HG02938 (cell line): ENCODE measurements at regions not wholly inside any gene's neighbourhood (a gene's known extent, or its start where the extent isn't known, plus 50 kb on each side); places are given as distances from the start of the nearest gene placed in this dataset.
"Not testable (repeated sequence)": the region's sequence is repeated elsewhere in the genome, so short reads cannot be mapped to it uniquely, and the experiment has no call there.

ENCODE experiments used
- ATAC-seq: cut with Tn5 transposase; IDR thresholded peaks from one replicate; pipeline ENCODE4 v1.9.1; 2021; ENCODE audit warnings: mild to moderate bottlenecking, moderate library complexity; ENCODE audit not compliant: unreplicated experiment

DNA sequence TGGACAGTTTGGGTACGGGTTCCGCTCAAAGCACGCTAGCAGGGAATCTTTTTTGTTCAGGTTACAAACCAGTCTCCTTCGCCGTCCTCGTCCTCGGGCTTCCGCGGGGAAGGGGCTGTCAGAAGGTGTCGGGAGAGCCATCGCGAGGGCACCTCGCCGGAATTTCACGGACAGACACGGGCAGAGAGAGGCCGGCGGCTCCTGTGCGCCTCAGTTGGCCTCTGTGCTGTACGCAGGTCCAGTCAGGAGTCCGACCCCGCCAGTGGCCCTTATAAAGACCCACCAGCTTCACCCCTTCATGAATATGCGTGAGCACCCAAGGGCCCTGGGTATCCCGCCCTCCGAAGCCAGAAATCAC lies 362.1 kb upstream of the DEFB115 start:
- ATAC-seq = not testable (repeated sequence)

DNA sequence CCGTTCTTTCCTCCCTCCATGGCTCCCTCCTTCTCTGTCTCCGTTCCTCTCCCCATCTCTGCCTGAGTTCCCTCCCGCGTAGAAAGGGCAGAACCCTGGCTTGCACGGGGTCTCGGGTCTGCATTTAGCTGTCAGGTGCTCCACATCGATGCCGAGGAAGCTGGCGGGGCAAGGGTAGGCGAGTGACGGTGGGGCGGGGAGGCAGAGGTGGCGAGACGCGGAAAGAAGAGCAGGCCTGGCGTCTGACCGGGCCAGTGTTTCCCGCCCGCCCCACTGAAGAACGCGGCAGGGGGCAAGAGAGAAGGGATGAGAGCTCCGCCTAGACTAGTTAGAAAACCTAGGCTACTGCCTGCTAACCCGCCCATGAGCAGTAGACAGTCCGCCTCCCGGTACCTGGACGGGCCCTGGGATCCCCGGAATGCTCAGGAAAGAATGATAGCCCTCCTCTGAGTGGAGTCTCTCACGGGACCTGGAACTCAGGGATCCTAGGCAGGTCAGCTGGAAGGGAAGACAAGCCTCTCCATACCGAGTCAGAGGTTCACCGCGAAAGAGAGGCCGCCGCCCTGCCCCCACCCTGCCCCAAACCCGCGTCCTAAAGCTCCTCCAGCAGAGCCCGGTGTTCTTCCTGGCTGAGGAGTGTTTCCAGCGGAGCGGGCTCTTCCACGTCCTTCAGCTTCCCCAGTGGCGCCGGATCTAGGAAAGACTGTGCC lies 357.9 kb upstream of the DEFB115 start:
- ATAC-seq = not testable (repeated sequence)

DNA sequence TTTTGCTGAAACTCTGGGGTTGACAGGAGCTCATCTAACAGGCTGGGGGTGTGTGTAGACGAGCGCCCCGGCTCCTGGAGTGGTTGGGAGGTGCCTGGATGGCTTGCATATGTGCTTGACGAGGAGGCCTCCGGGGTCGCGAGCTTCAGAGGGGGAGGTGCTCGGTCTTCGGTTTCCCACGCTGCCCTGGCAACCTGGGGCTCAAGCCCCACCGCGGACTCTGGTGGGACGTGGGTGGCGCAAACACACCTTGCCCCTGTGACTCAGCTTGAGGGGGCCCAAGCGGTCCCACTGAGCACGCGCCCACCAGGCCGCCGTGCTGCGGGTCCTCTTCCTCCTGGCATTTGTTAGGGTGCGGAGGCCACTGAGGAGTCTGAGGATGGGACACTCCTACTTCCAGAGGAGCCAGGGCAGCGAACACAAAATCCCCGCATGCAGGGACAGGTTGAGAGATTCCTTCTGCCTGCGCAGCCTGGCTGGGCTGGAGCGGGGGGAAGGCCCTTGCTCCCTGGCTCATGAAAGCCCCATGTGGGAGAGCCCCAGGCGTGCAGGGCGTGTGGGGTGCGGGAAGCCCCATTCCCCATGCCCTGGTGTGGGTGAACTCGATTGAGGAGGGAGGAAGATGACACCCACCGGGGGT lies 357.3 kb upstream of the DEFB115 start:
- not testable (repeated sequence) for ATAC-seq

DNA sequence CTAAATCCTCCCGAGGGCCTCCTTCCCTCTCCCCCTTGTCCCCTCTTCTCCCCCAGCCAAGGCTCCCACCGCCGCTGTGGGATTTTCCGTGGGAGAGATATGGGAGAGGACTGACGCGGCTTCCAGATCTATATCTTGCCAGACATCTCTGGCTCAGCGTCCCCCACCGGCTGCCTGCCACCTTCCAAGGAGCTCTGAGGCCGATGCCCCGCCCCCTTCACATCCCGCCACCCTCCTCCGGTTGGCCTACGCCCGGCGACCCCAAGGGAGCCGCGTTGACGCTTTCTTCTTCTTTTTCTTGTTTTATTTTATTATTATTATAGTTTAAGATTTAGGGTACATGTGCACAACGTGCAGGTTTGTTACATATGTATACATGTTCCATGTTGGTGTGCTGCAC lies 352.2 kb upstream of the DEFB115 start:
- not testable (repeated sequence) for ATAC-seq

DNA sequence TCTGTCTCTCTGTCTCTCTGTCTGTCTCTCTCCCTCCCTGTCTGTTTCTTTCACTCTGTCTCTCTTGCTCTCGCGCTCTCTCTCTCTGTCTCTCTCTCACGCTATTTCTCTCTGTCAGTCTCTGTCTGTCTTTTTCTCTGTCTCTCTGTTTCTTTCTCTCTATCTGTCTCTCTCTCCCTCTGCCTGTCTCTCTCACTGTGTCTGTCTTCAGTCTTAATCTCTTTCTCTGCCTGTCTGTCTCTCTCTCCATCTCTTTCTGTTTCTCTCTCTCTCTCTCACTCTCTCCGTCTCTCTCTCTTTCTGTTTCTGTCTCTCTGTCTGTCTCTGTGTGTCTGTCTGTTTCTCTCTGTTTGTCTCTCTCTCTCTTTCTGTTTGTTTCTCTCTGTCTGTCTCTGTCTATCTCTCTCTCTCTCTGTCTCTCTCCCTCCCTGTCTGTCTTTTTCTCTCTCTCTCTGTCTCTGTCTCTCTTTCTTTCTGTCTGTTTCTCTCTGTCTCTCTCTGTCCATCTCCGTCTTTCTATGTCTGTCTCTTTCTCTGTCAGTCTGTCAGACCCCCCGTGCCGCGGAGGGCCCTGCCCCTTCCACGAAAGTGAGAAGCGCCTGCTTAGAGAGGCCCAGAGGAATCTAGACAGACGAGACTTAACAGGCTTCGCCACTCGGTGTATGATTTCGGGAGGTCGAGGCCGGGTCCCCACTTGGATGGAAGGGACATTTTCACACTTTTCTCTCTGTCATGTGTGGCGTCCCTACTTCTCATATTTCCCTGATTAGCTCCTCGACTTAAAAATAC lies 346.3 kb upstream of the DEFB115 start:
- ATAC-seq = no peak

DNA sequence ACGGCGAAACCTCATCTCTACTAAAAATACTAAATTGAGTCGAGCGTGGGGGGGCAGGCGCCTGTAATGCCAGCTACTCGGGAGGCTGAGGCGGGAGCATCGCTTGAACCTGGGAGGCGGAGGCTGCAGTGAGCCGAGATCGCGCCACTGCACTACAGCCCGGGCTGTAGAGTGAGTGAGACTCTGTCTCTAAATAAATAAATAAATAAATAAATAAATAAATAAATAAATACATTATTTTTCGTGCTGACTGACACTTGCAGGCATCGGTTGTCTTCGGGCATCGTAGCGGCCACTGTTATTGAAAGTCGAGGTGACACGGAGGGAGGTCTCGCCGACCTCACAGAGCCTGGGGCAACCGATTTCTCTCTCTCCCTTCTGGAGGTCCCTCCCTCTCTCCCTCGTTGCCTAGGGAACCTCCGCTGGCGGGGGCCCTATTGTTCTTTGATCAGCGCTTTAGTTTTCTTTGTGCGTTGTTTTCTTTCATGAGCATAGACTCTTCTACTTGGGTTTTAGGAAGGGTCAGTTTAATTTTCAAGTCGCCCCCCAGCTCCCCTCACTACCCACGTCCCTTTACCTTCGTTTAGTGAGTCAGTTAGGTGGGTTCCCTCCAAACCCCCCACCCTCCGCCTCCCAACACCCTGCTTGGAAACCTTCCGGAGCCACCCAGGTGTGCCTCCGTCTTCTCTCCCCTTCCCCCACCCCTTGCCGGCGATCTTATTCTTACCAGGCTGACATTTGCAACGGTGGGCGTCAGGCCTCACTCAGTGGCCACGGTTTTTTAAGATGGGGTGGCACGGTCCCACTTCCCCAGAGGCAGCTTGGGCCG lies 345.4 kb upstream of the DEFB115 start:
- ATAC-seq = not testable (repeated sequence)

DNA sequence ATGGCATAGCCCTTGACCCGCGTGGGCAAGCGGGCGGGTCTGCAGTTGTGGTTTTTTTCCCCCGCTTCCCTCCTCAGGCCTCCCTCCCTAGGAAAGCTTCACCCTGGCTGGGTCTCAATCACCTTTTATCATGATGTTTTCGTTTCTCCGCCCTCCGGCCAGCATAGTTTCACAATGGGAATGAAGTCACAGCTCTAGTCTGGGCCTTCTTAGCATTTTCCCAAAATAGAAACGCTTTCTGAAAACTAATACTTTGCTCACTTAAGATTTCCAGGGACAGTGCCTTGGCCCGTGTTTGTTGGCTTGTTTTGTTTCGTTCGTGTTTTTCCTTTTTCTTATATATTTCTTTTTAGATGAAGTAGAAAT lies 344.8 kb upstream of the DEFB115 start:
- ATAC-seq = not testable (repeated sequence)

DNA sequence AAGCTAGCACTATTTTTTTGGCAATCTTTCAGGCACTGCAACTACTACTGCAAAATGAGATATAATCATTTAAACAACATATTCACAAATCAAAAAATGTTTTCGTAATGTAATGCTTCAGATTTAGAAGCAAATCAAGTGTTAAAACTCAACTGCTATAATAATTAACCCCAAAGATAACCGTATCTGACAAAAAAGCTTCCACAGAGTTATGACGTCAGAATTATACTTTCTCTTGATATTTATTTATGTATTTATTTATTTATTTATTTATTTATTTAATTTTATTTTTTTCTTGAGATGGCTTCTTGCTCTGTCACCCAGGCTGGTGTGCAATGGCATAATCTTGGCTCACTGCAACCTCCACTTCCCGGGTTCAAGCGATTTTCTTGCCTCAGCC lies 341.1 kb upstream of the DEFB115 start:
- ATAC-seq = not testable (repeated sequence)

DNA sequence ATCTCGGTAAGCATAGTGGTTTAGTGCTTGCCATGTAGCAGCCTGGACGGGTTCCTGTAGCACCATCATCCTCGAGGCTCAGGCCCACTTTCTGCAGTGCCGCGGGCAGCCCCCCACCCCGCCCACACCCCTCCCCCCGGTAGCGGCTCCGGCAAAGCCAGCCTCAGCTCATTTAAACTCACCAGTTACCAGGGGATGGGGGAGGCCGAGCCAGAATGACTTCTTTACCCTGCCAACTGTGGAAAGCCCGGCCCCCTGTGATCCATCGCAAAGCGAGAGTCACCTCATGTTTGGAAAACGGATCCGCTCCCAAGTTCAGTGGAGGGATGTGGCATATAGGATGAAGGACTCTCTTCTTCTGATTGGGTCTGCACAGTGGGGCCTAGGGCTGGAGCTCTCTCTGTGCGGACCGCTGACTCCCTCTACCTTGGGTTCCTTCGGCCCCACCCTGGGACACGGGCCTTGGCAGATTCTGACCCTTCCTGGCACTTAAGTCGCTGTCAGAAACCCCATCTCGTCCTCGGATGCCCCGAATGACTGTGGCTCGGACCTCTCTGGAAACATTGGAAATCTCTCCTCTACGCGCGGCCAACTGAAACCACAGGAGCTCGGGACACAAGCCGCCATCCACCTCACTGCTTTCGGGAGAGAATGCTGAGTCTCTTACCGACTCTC lies 337.8 kb upstream of the DEFB115 start:
- ATAC-seq = no peak

DNA sequence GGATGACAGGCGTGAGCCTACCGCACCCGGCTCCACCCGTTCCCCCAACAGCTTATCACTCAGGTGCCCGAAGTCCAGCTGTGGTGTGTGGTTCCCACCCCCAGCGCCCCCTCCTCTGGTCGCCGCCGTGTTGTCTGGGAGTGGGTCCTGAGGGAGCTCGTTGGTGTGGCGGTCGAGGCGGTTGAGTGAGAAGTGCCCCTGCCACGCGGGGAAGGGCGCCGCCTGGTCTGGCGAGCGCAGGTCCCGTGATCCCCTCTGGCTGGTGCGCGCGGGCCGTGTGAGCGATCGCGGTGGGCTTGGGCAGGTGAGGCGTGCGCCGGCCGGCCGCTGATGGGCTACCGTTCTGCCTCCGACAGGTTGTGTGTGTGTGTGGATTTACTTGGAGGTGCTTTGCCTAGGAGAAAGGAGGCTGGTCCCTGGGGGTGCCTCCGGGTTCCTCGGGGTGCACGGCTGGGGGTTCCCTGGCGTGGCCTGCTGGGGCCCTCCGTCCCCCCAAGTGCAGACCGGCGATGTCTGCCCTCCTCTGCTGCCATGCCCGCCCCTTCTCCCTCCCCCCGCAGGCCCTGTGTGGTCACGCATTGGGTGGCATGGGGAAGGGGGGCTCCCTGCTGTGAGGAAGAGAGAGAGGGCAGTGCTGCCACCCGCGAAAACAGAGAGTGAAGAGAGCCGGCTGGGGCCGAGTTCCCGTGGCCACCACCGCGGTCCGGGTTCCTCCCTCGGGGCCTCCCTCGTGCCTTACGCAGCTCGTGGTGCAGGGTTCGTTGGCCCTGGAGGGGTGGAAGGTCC lies 336.0 kb upstream of the DEFB115 start:
- ATAC-seq = no peak

DNA sequence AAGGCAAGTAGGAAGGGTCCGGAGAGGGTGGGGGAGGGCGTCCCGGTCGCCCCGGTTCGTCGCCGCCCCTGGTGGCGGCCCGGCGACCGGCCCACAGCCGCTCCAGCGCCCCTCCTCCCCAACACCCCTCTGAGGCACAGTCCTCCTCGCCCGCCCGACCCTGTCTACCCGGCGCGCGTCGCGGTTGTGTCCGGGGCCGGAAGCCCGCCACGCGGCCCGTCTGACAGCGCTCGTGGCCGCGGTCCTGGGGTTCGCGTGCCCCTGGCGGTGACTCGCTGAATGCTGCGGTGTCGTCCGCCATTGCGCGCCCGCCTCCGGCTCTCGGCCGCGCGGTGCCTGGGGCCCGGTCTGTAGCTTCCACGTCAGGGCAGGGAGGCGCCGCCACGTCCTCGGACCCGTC lies 335.3 kb upstream of the DEFB115 start:
- no peak for ATAC-seq

DNA sequence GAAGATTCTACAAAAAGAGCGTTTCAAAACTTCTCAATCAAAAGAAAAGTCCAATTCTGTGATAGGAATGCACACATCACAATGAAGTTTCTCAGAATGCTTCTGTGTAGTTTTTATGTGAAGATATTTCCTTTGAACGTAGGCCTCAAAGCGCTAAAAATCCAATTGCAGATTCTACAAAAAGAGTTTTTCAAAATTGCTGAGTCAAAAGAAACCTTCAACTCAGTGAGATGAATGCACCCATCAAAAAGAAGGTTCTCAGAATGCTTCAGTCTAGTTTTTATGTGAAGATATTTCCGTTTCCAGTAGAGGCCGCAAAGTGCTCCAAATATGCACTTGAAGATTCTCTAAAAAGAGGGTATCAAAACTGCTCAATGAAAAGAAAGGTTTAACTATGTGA lies 319.7 kb upstream of the DEFB115 start:
- ATAC-seq = no peak

DNA sequence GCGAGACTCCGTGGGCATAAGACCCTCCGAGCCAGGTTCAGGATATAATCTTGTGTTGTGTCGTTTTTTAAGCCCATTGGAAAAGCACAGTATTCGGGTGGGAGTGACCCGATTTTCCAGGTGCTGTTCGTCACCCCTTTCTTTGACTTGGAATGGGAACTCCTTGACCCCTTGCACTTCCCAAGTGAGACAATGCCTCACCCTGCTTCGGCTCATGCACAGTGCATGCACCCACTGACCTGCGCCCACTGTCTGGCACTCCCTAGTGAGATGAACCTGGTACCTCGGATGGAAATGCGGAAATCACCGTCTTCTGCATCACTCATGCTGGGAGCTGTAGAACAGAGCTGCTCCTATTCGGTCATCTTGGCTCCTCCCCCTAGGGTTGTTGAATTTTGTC lies 307.7 kb upstream of the DEFB115 start:
- ATAC-seq = no peak

DNA sequence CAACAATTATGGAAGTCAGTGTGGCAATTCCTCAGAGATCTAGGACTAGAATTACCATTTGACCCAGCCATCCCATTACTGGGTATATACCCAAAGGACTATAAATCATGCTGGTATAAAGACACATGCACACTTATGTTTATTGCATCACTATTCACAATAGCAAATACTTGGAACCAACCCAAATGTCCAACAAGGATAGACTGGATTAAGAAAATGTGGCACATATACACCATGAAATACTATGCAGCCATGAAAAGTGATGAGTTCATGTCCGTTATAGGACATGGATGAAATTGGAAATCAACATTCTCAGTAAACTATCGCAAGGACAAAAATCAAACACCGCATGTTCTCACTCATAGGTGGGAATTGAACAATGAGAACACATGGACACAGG lies 306.4 kb upstream of the DEFB115 start:
- not testable (repeated sequence) for ATAC-seq

DNA sequence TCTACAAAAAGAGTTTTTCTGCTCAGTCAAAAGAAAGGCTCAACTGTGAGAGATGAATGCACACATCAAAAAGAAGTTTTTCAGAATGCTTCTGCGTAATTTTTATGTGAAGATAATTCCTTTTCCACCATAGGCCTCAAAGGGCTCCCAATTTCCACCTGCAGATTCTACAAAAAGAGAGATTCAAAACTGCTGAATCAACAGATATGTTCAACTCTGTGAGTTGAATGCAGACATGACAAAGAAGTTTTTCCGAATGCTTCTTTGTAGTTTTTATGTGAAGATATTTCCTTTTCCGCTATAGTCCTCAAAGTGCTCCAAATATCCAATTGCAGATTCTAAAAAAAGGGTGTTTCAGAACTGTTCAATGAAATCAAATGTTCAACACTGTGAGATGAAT lies 300.8 kb upstream of the DEFB115 start:
- ATAC-seq = not testable (repeated sequence)

DNA sequence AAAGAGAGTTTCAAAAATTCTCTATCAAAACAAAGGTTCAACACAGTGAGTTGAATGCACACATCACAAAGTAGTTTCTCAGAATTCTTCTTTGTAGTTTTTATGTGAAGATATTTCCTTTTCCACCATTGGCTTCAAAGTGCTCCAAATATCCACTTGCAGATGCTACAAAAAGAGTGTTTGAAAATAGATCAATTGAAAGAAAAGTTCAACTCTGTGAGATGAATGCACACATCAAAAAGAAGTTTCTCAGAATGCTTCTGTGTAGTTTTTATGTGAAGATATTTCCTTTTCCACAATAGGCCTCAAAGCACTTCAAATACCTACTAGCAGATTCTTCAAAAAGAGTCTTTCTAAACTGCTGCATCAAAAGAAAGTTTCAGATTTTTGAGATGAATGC lies 298.3 kb upstream of the DEFB115 start:
- ATAC-seq = not testable (repeated sequence)

DNA sequence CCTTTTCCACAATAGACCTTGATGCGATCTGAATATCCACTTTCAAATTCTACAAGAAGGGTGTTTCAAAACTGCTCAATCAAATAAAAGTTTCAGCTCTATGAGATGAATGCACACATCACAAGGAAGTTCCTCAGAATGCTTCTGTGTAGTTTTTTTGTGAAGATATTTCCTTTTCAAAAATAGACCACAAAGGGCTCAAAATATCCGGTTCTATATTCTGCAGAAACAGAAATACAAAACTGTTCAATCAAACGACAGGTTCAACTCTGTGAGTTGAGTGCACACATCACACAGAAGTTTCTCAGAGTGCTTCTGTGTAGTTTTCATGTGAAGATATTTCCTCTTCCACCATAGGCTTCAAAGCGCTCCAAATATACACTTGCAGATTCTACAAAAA lies 293.9 kb upstream of the DEFB115 start:
- no peak for ATAC-seq

DNA sequence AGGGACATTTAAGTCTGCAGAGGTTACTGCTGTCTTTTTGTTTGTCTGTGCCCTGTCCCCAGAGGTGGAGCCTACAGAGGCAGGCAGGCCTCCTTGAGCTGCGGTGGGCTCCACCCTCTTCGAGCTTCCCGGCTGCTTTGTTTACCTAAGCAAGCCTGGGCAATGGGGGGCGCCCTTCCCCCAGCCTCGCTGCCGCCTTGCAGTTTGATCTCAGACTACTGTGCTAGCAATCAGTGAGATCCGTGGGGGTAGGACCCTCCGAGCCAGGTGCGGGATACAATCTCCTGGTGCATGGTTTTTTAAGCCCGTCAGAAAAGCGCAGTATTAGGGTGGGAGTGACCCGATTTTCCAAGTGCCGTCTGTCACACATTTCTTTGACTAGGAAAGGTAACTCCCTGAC lies 281.6 kb upstream of the DEFB115 start:
- ATAC-seq = not testable (repeated sequence)

DNA sequence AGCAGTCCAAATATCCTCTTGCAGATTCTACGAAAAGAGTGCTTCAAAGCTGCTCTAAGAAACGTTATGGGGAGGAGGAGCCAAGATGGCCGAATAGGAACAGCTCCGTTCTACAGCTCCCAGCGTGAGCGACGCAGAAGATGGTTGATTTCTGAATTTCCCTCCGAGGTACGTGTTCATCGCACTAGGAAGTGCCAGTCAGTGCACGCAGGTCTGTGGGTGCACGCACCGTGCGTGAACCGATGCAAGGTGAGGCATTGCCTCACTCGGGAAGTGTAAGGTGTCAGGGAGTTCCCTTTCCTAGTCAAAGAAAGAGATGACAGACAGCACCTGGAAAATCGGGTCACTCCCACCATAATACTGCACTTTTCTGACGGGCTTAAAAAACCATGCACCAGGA lies 272.1 kb upstream of the DEFB115 start:
- ATAC-seq = no peak
